H1 (cell line): ENCODE measurements at regions not wholly inside any gene's neighbourhood (a gene's known extent, or its start where the extent isn't known, plus 50 kb on each side); places are given as distances from the start of the nearest gene placed in this dataset.

Experiments used
- BRCA1 ChIP-seq: IDR thresholded peaks from 2 replicates; pipeline ENCODE4 v1.6.1; 2012; ENCODE audit warnings: low read depth, low read length, improper control_type of control experiment
- CEBPB ChIP-seq: IDR thresholded peaks from 2 replicates; pipeline ENCODE4 v1.6.1; 2012; ENCODE audit warnings: low read depth, low read length
- CHD1 ChIP-seq: IDR thresholded peaks from 2 replicates; pipeline ENCODE4 v1.6.1; 2012; ENCODE audit warnings: low read depth, low read length, improper control_type of control experiment
- CREB1 ChIP-seq: IDR thresholded peaks from 2 replicates; pipeline ENCODE4 v1.6.1; 2012; ENCODE audit warnings: inconsistent platforms
- EGR1 ChIP-seq: IDR thresholded peaks from 2 replicates; pipeline ENCODE4 v1.6.1; 2011; ENCODE audit warnings: low read depth, low read length, borderline replicate concordance
- EZH2 ChIP-seq: fragments of 200-600 bp; sonication (generic); IDR thresholded peaks from 2 replicates; pipeline ENCODE4 v1.7.1; 2012; ENCODE audit warnings: low read depth, mild to moderate bottlenecking, moderate library complexity, low read length, inconsistent platforms; ENCODE audit not compliant: severe bottlenecking
- GABPA ChIP-seq: IDR thresholded peaks from 2 replicates; pipeline ENCODE4 v1.6.1; 2011; ENCODE audit warnings: mild to moderate bottlenecking, low read length, moderate library complexity, borderline replicate concordance; ENCODE audit not compliant: insufficient read depth
- JUN ChIP-seq: IDR thresholded peaks from 2 replicates; pipeline ENCODE4 v1.6.1; 2011; ENCODE audit warnings: low read depth, mild to moderate bottlenecking, improper control_type of control experiment, low read length
- POLR2A ChIP-seq, 2 experiments: IDR thresholded peaks; 1 replicate in 1 of 2; 2 replicates in 1 of 2; pipeline ENCODE4 v1.6.1; 2011; ENCODE audit warnings: low read depth in 2 of 2, low read length in 2 of 2, mild to moderate bottlenecking in 2 of 2; ENCODE audit errors: control extremely low read depth in 1 of 2
- SRF ChIP-seq: IDR thresholded peaks from 2 replicates; pipeline ENCODE4 v1.6.1; 2011; ENCODE audit warnings: mild to moderate bottlenecking, low read depth, low read length, moderate library complexity
- TAF7 ChIP-seq: optimal IDR thresholded peaks from 2 replicates; pipeline ENCODE3; 2011; ENCODE audit warnings: low read depth, mild to moderate bottlenecking, inconsistent platforms, low read length, moderate library complexity, borderline replicate concordance
- TCF12 ChIP-seq: IDR thresholded peaks from 2 replicates; pipeline ENCODE4 v1.6.1; 2011; ENCODE audit warnings: low read depth, mild to moderate bottlenecking, low read length
- TF ChIP-seq, protein P1 (sequence below), 3 experiments: IDR thresholded peaks; 1 replicate in 2 of 3; 2 replicates in 1 of 3; pipeline versions ENCODE4 v1.5.1 to v1.6.1; 2011; ENCODE audit warnings: low read length in 3 of 3, mild to moderate bottlenecking in 3 of 3, inconsistent platforms in 2 of 3, low read depth in 1 of 3, moderate library complexity in 1 of 3; ENCODE audit not compliant: insufficient read depth in 1 of 3; ENCODE audit errors: control extremely low read depth in 1 of 3

DNA sequence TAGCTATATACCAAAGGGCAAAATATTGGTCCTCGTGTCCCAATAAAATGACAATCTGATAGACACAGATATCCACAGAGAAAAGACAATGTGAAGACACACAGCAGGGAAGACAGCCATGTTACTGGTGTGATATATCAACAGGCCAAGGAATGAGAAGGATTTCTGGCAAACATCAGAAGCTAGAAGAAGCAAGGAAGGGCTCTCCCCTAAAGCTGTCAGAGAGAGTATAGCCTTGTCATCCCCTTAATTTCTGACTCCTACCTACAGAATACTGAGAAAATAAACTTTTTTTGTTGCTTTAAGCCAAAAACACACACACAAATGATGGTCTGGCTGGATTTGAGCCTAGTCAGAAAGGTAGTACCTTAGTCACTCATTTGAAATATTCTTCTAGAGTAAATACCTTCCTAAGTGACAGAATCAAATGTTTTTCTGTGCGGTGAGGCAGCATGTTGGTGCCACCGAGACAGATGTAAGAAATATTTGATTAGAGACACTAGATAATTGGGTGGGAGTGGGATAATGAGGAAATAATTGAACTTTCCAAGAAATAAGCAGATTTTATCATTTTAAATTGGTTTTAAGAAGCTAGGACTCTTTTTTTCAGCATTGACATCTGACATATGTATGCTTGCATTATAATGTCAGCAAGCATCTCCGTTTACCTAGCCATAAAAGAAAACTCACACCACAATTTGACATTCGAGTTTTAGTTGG is 123.4 kb upstream of the TFAP2D start:
- TF ChIP-seq, protein P1, sequence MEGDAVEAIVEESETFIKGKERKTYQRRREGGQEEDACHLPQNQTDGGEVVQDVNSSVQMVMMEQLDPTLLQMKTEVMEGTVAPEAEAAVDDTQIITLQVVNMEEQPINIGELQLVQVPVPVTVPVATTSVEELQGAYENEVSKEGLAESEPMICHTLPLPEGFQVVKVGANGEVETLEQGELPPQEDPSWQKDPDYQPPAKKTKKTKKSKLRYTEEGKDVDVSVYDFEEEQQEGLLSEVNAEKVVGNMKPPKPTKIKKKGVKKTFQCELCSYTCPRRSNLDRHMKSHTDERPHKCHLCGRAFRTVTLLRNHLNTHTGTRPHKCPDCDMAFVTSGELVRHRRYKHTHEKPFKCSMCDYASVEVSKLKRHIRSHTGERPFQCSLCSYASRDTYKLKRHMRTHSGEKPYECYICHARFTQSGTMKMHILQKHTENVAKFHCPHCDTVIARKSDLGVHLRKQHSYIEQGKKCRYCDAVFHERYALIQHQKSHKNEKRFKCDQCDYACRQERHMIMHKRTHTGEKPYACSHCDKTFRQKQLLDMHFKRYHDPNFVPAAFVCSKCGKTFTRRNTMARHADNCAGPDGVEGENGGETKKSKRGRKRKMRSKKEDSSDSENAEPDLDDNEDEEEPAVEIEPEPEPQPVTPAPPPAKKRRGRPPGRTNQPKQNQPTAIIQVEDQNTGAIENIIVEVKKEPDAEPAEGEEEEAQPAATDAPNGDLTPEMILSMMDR (IDR thresholded peaks at IDR 0.05; ENCODE audit: control extremely low read depth in 1 of 3, insufficient read depth in 1 of 3, low read depth in 1 of 3, low read length in 3 of 3) = no peak
- TF ChIP-seq SRF (no peak), CREB1 (no peak), EGR1 (no peak), JUN (no peak), EZH2 (no peak), POLR2A (IDR thresholded peaks at IDR 0.05; ENCODE audit: control extremely low read depth in 1 of 2, low read depth in 2 of 2, low read length in 2 of 2) (no peak), TCF12 (no peak), TAF7 (no peak), CHD1 (no peak), BRCA1 (no peak), GABPA (no peak), CEBPB (no peak)
